Fibroblast of the aortic adventitia (primary cell): ENCODE measurements at regions not wholly inside any gene's neighbourhood (a gene's known extent, or its start where the extent isn't known, plus 50 kb on each side); places are given as distances from the start of the nearest gene placed in this dataset.

ENCODE experiments used
- DNase-seq: peaks from one replicate; pipeline ENCODE4 v3.0.0-alpha.2; 2010; ENCODE audit warnings: low read depth
- H3K4me3 ChIP-seq: 2 replicates; pipeline ENCODE4 v1.5.1; 2011; ENCODE audit warnings: low read depth, mild to moderate bottlenecking, control low read depth, low read length, moderate library complexity
- CTCF ChIP-seq: IDR thresholded peaks from 2 replicates; pipeline ENCODE4 v1.5.1; 2011; ENCODE audit warnings: mild to moderate bottlenecking, low read length, control low read depth, inconsistent platforms; ENCODE audit not compliant: insufficient read depth

- no peak for TF ChIP-seq CTCF
- no peak for DNase-seq
- H3K4me3 ChIP-seq: no peak overlapping the region
Measured at GRCh38 chr10:118922972-118923371, 106.5 kb upstream of the NANOS1 start.

- H3K4me3 ChIP-seq: no peak overlapping the region
- no peak for DNase-seq
- no peak for TF ChIP-seq CTCF
Measured at GRCh38 chr10:118924493-118924892, 105.0 kb upstream of the NANOS1 start.

GRCh38 chr10:118925404-118926071 lies 104.0 kb upstream of the NANOS1 start:
- DNase-seq: no peak
- TF ChIP-seq CTCF: no peak
- H3K4me3 ChIP-seq: no peak overlapping the region

GRCh38 chr10:118926072-118926417 lies 103.5 kb upstream of the NANOS1 start:
- no peak for TF ChIP-seq CTCF
- no peak for DNase-seq
- no peak overlapping the region for H3K4me3 ChIP-seq

GRCh38 chr10:118926441-118926840 lies 103.1 kb upstream of the NANOS1 start:
- no peak overlapping the region for H3K4me3 ChIP-seq
- no peak for DNase-seq
- no peak for TF ChIP-seq CTCF

- TF ChIP-seq CTCF: no peak
- no peak overlapping the region for H3K4me3 ChIP-seq
- DNase-seq: no peak
Measured at GRCh38 chr10:118926903-118927302, 102.6 kb upstream of the NANOS1 start.

- no peak for TF ChIP-seq CTCF
- no peak for DNase-seq
- no peak overlapping the region for H3K4me3 ChIP-seq
Measured at GRCh38 chr10:118927321-118927720, 102.2 kb upstream of the NANOS1 start.
